Loucy (cell line): ENCODE measurements at regions not wholly inside any gene's neighbourhood (a gene's known extent, or its start where the extent isn't known, plus 50 kb on each side); places are given as distances from the start of the nearest gene placed in this dataset.

Experiments used
- CTCF ChIP-seq: fragments of 200-600 bp; sonication (generic); conservative IDR thresholded peaks from 2 replicates; pipeline ENCODE4 v1.5.1; 2014; ENCODE audit warnings: mild to moderate bottlenecking, antibody characterized with exemption, low read length
- EZH2phosphoT487 ChIP-seq: fragments of 200-600 bp; IDR thresholded peaks from 2 replicates; pipeline ENCODE4 v1.6.1; 2018; ENCODE audit warnings: antibody characterized with exemption, mild to moderate bottlenecking, moderate library complexity, borderline replicate concordance

GRCh38 chr4:133711817-133712216 lies 489.8 kb downstream of the PABPC4L start:
- TF ChIP-seq CTCF = no peak
- TF ChIP-seq EZH2phosphoT487 = no peak
